ENCODE measurements at regions not wholly inside any gene's neighbourhood (a gene's known extent, or its start where the extent isn't known, plus 50 kb on each side); places are given as distances from the start of the nearest gene placed in this dataset.

- Histone ChIP-seq H3K9me3 (peaks cover 0 to 5% of the 10 kb centered on the region in 2 donors), H3K27me3 (no peaks in the 10 kb centered on the region), H3K4me3 (no peak overlapping the region), H3K27ac (no peak overlapping the region), H3K36me3 (no peaks in the 10 kb centered on the region), H3K4me1 (no peaks in the 10 kb centered on the region)
- in situ Hi-C loops (cut with MboI; ENCODE audit: low pct_ligation_motif_present in 1 of 4, low pct_unique_long_range_greater_than_20kb in 1 of 4, low sequenced_read_pairs in 3 of 4), result no loop called here
- 47 to 57% methylated on average over 2 of the region's 2 CpGs for WGBS, 2 donors (ENCODE audit: low coverage in 1 of 2)
- TF ChIP-seq, protein P1, sequence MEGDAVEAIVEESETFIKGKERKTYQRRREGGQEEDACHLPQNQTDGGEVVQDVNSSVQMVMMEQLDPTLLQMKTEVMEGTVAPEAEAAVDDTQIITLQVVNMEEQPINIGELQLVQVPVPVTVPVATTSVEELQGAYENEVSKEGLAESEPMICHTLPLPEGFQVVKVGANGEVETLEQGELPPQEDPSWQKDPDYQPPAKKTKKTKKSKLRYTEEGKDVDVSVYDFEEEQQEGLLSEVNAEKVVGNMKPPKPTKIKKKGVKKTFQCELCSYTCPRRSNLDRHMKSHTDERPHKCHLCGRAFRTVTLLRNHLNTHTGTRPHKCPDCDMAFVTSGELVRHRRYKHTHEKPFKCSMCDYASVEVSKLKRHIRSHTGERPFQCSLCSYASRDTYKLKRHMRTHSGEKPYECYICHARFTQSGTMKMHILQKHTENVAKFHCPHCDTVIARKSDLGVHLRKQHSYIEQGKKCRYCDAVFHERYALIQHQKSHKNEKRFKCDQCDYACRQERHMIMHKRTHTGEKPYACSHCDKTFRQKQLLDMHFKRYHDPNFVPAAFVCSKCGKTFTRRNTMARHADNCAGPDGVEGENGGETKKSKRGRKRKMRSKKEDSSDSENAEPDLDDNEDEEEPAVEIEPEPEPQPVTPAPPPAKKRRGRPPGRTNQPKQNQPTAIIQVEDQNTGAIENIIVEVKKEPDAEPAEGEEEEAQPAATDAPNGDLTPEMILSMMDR (IDR thresholded peaks at IDR 0.05), result no peak
- TF ChIP-seq POLR2A (IDR thresholded peaks at IDR 0.05), result no peak
- TF ChIP-seq POLR2AphosphoS5 (IDR thresholded peaks at IDR 0.05), result no peak
- no peak for TF ChIP-seq EP300 (IDR thresholded peaks at IDR 0.05; ENCODE audit: low read depth)
- intact Hi-C loops (cut with DNase I; ENCODE audit: low total_unique reads), result no loop called here
- no peak for DNase-seq
Measured at GRCh38 chr11:109027851-109028250, 363.0 kb downstream of the DDX10 start.

DNA sequence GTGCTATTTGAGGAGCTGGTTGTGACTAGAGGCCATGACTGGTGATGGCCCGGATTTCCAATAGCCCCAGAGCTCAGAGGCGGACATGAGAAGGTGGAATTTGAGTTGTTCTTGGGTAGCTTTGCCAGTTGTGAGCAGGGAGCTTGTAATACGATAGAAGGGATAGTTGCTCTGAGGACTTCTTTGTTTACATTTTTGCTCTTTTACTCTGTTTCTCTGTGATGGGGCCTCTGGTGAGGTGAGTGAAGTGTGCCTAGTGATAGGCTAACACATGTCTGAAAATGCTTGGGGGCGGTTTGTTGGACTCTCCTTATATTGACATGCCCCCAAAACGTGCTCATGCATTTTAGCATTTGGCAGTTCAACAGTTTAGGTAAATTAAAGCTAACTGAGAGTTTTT is 365.1 kb downstream of the DDX10 start:
- Histone ChIP-seq H3K4me3 (no peak overlapping the region), H3K9me3 (peaks cover 0 to 2% of the 10 kb centered on the region in 2 donors), H3K4me1 (no peaks in the 10 kb centered on the region), H3K27me3 (no peaks in the 10 kb centered on the region), H3K27ac (no peak overlapping the region), H3K36me3 (no peaks in the 10 kb centered on the region)
- TF ChIP-seq POLR2AphosphoS5 (IDR thresholded peaks at IDR 0.05), result no peak
- TF ChIP-seq POLR2A (IDR thresholded peaks at IDR 0.05), result no peak
- TF ChIP-seq EP300 (IDR thresholded peaks at IDR 0.05; ENCODE audit: low read depth), result no peak
- TF ChIP-seq, protein P1 (IDR thresholded peaks at IDR 0.05), result no peak
- no peak for DNase-seq
- in situ Hi-C loops (cut with MboI; ENCODE audit: low pct_ligation_motif_present in 1 of 4, low pct_unique_long_range_greater_than_20kb in 1 of 4, low sequenced_read_pairs in 3 of 4), result no loop called here
- 58 to 87% methylated on average over 3 to 5 of the region's 5 CpGs for WGBS, 2 donors (ENCODE audit: low coverage in 1 of 2)
- intact Hi-C loops (cut with DNase I; ENCODE audit: low total_unique reads), result no loop called here

DNA sequence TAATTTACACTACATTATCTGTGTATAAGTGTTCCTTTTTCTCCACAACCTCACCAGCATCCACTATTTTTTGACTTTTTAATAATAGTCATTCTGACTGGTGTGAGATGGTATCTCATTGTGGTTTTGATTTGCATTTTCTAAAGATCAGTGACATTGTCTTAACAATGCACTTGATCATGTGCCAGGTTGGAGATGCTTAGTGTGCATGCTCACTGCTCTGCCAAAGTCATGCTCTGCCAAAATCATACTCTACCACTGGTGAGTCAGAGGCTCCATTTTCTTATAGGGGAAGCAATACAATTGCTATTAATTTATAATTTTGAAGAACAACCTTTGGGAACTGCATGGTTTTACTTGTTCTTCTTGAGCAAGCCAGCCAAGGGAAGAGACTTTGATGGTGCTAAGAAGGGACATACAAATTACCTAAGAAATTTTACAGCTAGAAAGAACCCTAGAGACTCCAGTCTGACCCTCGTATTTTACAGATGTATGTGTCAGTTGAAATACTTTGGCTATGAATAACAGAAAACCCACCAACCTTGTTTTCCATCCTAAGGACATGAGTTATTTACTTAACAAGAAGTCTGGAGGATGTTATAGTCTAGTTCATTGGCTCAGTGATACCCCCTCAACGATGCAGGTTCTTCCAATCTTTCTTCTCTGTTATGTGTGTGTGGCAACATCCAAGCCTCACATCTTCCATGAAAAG is 368.9 kb downstream of the DDX10 start:
- no peaks in the 10 kb centered on the region for H3K36me3 ChIP-seq
- DNase-seq, result no peak
- no peaks in the 10 kb centered on the region for H3K27me3 ChIP-seq
- WGBS, 2 donors (ENCODE audit: low coverage in 1 of 2), result 69% methylated on average over 2 of the region's 2 CpGs; no CpG with 5 or more reads in 1 of the 2 donors
- no peaks in the 10 kb centered on the region for H3K9me3 ChIP-seq
- H3K27ac ChIP-seq, result no peak overlapping the region
- no peak for TF ChIP-seq POLR2A (IDR thresholded peaks at IDR 0.05)
- TF ChIP-seq, protein P1 (IDR thresholded peaks at IDR 0.05), result no peak
- TF ChIP-seq EP300 (IDR thresholded peaks at IDR 0.05; ENCODE audit: low read depth), result no peak
- TF ChIP-seq POLR2AphosphoS5 (IDR thresholded peaks at IDR 0.05), result no peak
- H3K4me3 ChIP-seq, result no peak overlapping the region
- intact Hi-C loops (cut with DNase I; ENCODE audit: low total_unique reads) (no loop called here), in situ Hi-C loops (cut with MboI; ENCODE audit: low pct_ligation_motif_present in 1 of 4, low pct_unique_long_range_greater_than_20kb in 1 of 4, low sequenced_read_pairs in 3 of 4) (no loop called here)
- H3K4me1 ChIP-seq, result no peaks in the 10 kb centered on the region

DNA sequence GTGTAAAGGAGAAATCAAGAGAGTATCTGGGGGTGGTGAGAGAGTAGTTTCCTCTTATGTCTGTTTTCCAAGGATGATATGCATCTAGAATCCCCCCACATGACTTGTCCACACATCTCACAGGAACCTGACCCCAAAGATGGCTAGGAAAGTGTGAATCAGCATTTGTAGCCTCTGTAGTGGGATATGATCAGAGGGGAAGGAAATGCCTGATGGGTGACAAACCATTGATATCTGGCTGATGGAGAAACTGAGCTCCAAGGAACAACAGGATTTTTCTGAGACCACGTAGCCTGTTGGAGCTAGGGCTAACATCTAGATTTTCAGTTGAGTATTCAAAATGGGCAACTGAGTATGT is 369.4 kb downstream of the DDX10 start:
- no peaks in the 10 kb centered on the region for H3K27me3 ChIP-seq
- H3K4me3 ChIP-seq, result no peak overlapping the region
- in situ Hi-C loops (cut with MboI; ENCODE audit: low pct_ligation_motif_present in 1 of 4, low pct_unique_long_range_greater_than_20kb in 1 of 4, low sequenced_read_pairs in 3 of 4), result no loop called here
- WGBS, 2 donors (ENCODE audit: low coverage in 1 of 2), result 71% methylated on average over 1 of the region's 1 CpG; no CpG with 5 or more reads in 1 of the 2 donors
- no peak for TF ChIP-seq EP300 (IDR thresholded peaks at IDR 0.05; ENCODE audit: low read depth)
- no peak for TF ChIP-seq POLR2A (IDR thresholded peaks at IDR 0.05)
- TF ChIP-seq POLR2AphosphoS5 (IDR thresholded peaks at IDR 0.05), result no peak
- TF ChIP-seq, protein P1 (IDR thresholded peaks at IDR 0.05), result no peak
- H3K36me3 ChIP-seq, result no peaks in the 10 kb centered on the region
- H3K4me1 ChIP-seq, result no peaks in the 10 kb centered on the region
- H3K9me3 ChIP-seq, result no peaks in the 10 kb centered on the region
- no peak overlapping the region for H3K27ac ChIP-seq
- intact Hi-C loops (cut with DNase I; ENCODE audit: low total_unique reads), result no loop called here
- DNase-seq, result no peak

Measured in transverse colon (tissue), 4 donors.